ENCODE measurements at regions not wholly inside any gene's neighbourhood (a gene's known extent, or its start where the extent isn't known, plus 50 kb on each side); places are given as distances from the start of the nearest gene placed in this dataset.

- no peaks in the 10 kb centered on the region for H3K4me1 ChIP-seq
- no peak for TF ChIP-seq CTCF (IDR thresholded peaks at IDR 0.05)
- TF ChIP-seq POLR2AphosphoS5 (IDR thresholded peaks at IDR 0.05): no peak
- no peak for TF ChIP-seq POLR2A (IDR thresholded peaks at IDR 0.05)
- no peak for TF ChIP-seq EP300 (IDR thresholded peaks at IDR 0.05)
- WGBS, 5 donors: 66 to 76% (median 75%) methylated on average over 5 to 6 of the region's 6 CpGs
- no peak for DNase-seq
- no peaks in the 10 kb centered on the region for H3K36me3 ChIP-seq
- peaks cover 0 to 44% (median 0%) of the 10 kb centered on the region in 3 donors for H3K27me3 ChIP-seq
- H3K9me3 ChIP-seq: no peaks in the 10 kb centered on the region
- no peak overlapping the region for H3K4me3 ChIP-seq
- no peak overlapping the region for H3K27ac ChIP-seq
- intact Hi-C loops (cut with DNase I; ENCODE audit: low total_unique reads): no loop called here
Observed at GRCh38 chr20:60256811-60257210, 298.6 kb downstream of the CDH26 start.

GRCh38 chr20:60257671-60258070, 299.4 kb downstream of the CDH26 start:
- H3K36me3 ChIP-seq: no peaks in the 10 kb centered on the region
- intact Hi-C loops (cut with DNase I; ENCODE audit: low total_unique reads): no loop called here
- TF ChIP-seq POLR2A (IDR thresholded peaks at IDR 0.05) (no peak), POLR2AphosphoS5 (IDR thresholded peaks at IDR 0.05) (no peak), CTCF (IDR thresholded peaks at IDR 0.05) (no peak), EP300 (IDR thresholded peaks at IDR 0.05) (no peak)
- no peak for DNase-seq
- 76 to 91% (median 85%) methylated on average over 3 of the region's 3 CpGs for WGBS, 5 donors
- H3K4me1 ChIP-seq: no peaks in the 10 kb centered on the region
- no peaks in the 10 kb centered on the region for H3K9me3 ChIP-seq
- H3K4me3 ChIP-seq: no peak overlapping the region
- H3K27me3 ChIP-seq: peaks cover 0 to 35% (median 0%) of the 10 kb centered on the region in 3 donors
- H3K27ac ChIP-seq: no peak overlapping the region

GRCh38 chr20:60258255-60258863, 300.1 kb downstream of the CDH26 start:
- Histone ChIP-seq H3K36me3 (no peaks in the 10 kb centered on the region), H3K27me3 (peaks cover 0 to 35% (median 0%) of the 10 kb centered on the region in 3 donors), H3K4me1 (no peaks in the 10 kb centered on the region), H3K9me3 (no peaks in the 10 kb centered on the region), H3K27ac (no peak overlapping the region), H3K4me3 (no peak overlapping the region)
- no peak for DNase-seq
- WGBS, 5 donors: 41 to 55% (median 41%) methylated on average over 6 of the region's 6 CpGs
- TF ChIP-seq EP300 (IDR thresholded peaks at IDR 0.05) (no peak), CTCF (IDR thresholded peaks at IDR 0.05) (no peak), POLR2A (IDR thresholded peaks at IDR 0.05) (no peak), POLR2AphosphoS5 (IDR thresholded peaks at IDR 0.05) (no peak)
- intact Hi-C loops (cut with DNase I; ENCODE audit: low total_unique reads): no loop called here

- Histone ChIP-seq H3K4me1 (no peaks in the 10 kb centered on the region), H3K27me3 (peaks cover 0 to 52% (median 0%) of the 10 kb centered on the region in 3 donors), H3K27ac (no peak overlapping the region), H3K9me3 (no peaks in the 10 kb centered on the region), H3K4me3 (no peak overlapping the region), H3K36me3 (no peaks in the 10 kb centered on the region)
- 63 to 77% (median 70%) methylated on average over 4 of the region's 4 CpGs for WGBS, 5 donors
- no peak for DNase-seq
- TF ChIP-seq CTCF (IDR thresholded peaks at IDR 0.05): no peak
- TF ChIP-seq EP300 (IDR thresholded peaks at IDR 0.05): no peak
- TF ChIP-seq POLR2AphosphoS5 (IDR thresholded peaks at IDR 0.05): no peak
- TF ChIP-seq POLR2A (IDR thresholded peaks at IDR 0.05): no peak
- intact Hi-C loops (cut with DNase I; ENCODE audit: low total_unique reads): no loop called here
Observed at GRCh38 chr20:60261333-60261732, 303.1 kb downstream of the CDH26 start.

All from stomach (tissue), 8 donors.